Uterus (tissue), 2 donors: ENCODE measurements at regions not wholly inside any gene's neighbourhood (a gene's known extent, or its start where the extent isn't known, plus 50 kb on each side); places are given as distances from the start of the nearest gene placed in this dataset.

Experiments used
- POLR2A ChIP-seq, 2 donors: fragments of 450-650 bp; IDR thresholded peaks; one replicate each; pipeline ENCODE4 v1.6.1; 2016; ENCODE audit warnings: antibody characterized with exemption in 2 of 2, mild to moderate bottlenecking in 1 of 2, moderate library complexity in 1 of 2
- TF ChIP-seq, protein P1 (sequence below), 4 experiments: fragments of 200-600 bp in 2 of 4; fragments of 450-650 bp in 2 of 4; sonication (generic) in 2 of 4; IDR thresholded peaks; one replicate each; pipeline ENCODE4 v1.5.1; 2016 to 2019; ENCODE audit warnings: antibody characterized with exemption in 4 of 4, mild to moderate bottlenecking in 2 of 4, moderate library complexity in 1 of 4

- TF ChIP-seq, protein P1, sequence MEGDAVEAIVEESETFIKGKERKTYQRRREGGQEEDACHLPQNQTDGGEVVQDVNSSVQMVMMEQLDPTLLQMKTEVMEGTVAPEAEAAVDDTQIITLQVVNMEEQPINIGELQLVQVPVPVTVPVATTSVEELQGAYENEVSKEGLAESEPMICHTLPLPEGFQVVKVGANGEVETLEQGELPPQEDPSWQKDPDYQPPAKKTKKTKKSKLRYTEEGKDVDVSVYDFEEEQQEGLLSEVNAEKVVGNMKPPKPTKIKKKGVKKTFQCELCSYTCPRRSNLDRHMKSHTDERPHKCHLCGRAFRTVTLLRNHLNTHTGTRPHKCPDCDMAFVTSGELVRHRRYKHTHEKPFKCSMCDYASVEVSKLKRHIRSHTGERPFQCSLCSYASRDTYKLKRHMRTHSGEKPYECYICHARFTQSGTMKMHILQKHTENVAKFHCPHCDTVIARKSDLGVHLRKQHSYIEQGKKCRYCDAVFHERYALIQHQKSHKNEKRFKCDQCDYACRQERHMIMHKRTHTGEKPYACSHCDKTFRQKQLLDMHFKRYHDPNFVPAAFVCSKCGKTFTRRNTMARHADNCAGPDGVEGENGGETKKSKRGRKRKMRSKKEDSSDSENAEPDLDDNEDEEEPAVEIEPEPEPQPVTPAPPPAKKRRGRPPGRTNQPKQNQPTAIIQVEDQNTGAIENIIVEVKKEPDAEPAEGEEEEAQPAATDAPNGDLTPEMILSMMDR (IDR thresholded peaks at IDR 0.05), result no peak
- no peak for TF ChIP-seq POLR2A (IDR thresholded peaks at IDR 0.05)
Measured at GRCh38 chr7:136549756-136550155, 318.7 kb upstream of the CHRM2 start.
